Neuron (in vitro differentiated cells): ENCODE measurements at regions not wholly inside any gene's neighbourhood (a gene's known extent, or its start where the extent isn't known, plus 50 kb on each side); places are given as distances from the start of the nearest gene placed in this dataset.
A peak's percentile ranks its signal among the peaks of the same experiment; 100 is the strongest.

ENCODE experiments used
- H2AFZ ChIP-seq: one replicate; pipeline ENCODE4 v1.6.1; 2013; ENCODE audit warnings: low read depth, mild to moderate bottlenecking, inconsistent platforms, low read length, moderate library complexity
- H3K27me3 ChIP-seq: one replicate; pipeline ENCODE4 v1.6.1; 2013; ENCODE audit warnings: low read length; ENCODE audit not compliant: insufficient read depth
- H3K36me3 ChIP-seq: one replicate; pipeline ENCODE4 v1.6.1; 2013; ENCODE audit warnings: low read length; ENCODE audit not compliant: insufficient read depth
- H3K4me1 ChIP-seq: one replicate; pipeline ENCODE4 v1.6.1; 2013; ENCODE audit warnings: low read length; ENCODE audit not compliant: insufficient read depth
- H3K4me3 ChIP-seq: 2 replicates; pipeline ENCODE4 v1.5.1; 2013; ENCODE audit warnings: mild to moderate bottlenecking, low read length, moderate library complexity
- H3K9me3 ChIP-seq: one replicate; pipeline ENCODE4 v1.6.1; 2013; ENCODE audit warnings: low read length

- H2AFZ ChIP-seq: peak overlapping the region; percentile 32
- no peaks in the 10 kb centered on the region for H3K36me3 ChIP-seq
- H3K4me3 ChIP-seq: peak overlapping the region; percentile 18
- H3K27me3 ChIP-seq: no peaks in the 10 kb centered on the region
- no peaks in the 10 kb centered on the region for H3K9me3 ChIP-seq
- peaks cover 8% of the 10 kb centered on the region for H3K4me1 ChIP-seq
Measured at GRCh38 chr1:228968891-228969606, 233.8 kb downstream of the RHOU start.

GRCh38 chr1:228969953-228970800 is 234.9 kb downstream of the RHOU start:
- no peak overlapping the region for H2AFZ ChIP-seq

DNA sequence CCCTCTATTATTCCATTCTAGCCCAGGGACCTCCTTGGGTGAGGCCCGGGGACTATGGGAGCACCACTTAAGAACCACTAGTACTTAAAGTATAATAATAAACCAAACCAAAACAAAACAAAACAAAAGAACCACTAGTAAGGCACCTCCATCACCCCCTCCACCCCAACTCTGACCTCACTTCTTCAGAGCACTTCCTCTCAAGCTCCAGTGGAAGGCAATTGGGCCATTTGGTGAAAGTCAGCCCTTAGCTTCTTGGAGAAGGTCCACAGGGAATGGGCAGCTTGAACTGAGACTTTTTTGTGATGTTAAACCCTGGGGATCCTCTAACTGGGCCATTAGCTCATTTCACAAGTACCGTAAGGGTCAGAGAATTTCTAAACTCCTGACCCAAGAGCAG is 237.3 kb downstream of the RHOU start:
- H3K4me3 ChIP-seq: no peak overlapping the region
- no peaks in the 10 kb centered on the region for H3K27me3 ChIP-seq
- H3K36me3 ChIP-seq: no peaks in the 10 kb centered on the region
- H3K9me3 ChIP-seq: no peaks in the 10 kb centered on the region
- H2AFZ ChIP-seq: no peak overlapping the region
- H3K4me1 ChIP-seq: peaks cover 8% of the 10 kb centered on the region

More at GRCh38 chr1:228969953-228970800, 234.9 kb downstream of the RHOU start:
- Histone ChIP-seq H3K27me3 (no peaks in the 10 kb centered on the region), H3K36me3 (no peaks in the 10 kb centered on the region), H3K9me3 (no peaks in the 10 kb centered on the region), H3K4me1 (peaks cover 8% of the 10 kb centered on the region), H3K4me3 (no peak overlapping the region)

DNA sequence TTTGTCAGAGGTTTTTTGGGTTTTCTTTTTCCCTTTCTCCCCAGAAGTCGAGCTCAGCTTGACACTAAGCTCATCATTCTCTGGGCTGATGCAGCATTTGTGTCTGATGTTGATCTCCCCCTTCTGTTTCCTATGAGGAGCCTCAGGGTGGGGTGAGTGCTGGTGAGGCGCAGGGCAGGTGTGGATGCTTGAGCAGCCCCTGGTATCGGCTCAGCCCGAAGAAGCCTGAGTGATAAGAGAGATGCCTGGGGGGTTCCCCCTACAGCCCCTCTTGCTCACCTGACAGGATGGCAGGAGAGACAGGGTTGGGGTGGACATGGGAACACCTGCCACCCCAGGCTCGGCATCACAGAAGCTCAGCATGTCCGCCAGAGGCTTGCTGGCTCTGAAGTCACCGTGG is 239.0 kb downstream of the RHOU start:
- Histone ChIP-seq H3K4me1 (peaks cover under 1% of the 10 kb centered on the region), H3K4me3 (no peak overlapping the region), H2AFZ (no peak overlapping the region), H3K9me3 (no peaks in the 10 kb centered on the region), H3K36me3 (no peaks in the 10 kb centered on the region), H3K27me3 (no peaks in the 10 kb centered on the region)

DNA sequence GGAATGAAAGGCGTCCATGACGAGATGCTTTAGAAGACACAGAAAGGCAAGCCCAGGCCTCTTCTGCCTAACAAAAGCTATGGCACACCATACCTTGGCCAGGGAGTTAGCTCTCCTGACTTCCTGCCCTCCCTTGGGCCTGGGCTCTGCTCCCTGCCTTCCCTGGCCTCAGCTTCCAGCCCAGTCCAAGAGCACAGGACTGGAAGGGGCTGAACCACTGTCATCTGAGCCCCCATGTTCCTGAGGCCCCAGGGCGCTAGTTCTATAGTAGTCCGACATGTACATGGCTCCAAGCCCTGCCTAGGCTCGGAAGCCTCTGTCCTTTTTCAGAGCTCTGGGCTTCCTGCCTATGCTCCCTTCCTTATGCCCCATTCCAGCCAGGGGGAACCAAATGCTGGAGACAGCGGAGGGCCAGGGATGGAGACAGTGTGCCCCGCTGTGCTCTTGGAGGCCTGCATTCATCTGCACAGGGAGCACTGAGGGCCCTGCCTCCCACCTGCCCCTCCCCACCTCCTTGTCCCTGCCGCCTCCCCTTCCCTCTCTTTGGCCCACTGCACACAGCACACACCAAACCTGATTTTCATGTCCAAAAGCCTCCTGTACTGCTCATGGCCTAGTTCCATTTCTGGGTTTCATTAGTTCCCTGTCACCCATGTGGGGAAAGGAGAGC is 240.1 kb downstream of the RHOU start:
- Histone ChIP-seq H3K4me1 (no peaks in the 10 kb centered on the region), H3K36me3 (no peaks in the 10 kb centered on the region), H2AFZ (no peak overlapping the region), H3K9me3 (no peaks in the 10 kb centered on the region), H3K4me3 (no peak overlapping the region), H3K27me3 (no peaks in the 10 kb centered on the region)

DNA sequence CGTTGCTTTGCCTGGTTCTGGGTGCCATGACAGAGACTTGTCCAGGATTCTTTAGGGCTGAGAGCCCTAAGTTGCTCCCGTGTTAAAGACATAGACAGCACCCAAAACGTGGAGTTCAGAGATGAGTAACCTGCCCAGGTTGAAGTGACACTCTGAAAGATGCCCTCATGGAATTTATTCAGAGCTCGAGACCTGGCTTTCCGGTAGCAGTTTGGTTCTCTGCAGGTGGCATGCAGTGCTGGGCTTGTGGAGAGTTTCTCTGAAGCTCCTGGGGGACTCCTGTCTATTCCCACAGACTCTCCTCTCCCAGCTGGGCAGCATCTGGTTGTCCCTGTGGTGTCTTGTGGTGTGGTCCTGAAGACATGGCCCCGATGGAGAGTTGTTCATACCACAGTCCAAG is 241.0 kb downstream of the RHOU start:
- Histone ChIP-seq H3K27me3 (no peaks in the 10 kb centered on the region), H2AFZ (no peak overlapping the region), H3K9me3 (no peaks in the 10 kb centered on the region), H3K4me1 (no peaks in the 10 kb centered on the region), H3K4me3 (no peak overlapping the region), H3K36me3 (no peaks in the 10 kb centered on the region)

GRCh38 chr1:228977307-228977706 is 242.0 kb downstream of the RHOU start:
- Histone ChIP-seq H3K4me3 (no peak overlapping the region), H3K9me3 (no peaks in the 10 kb centered on the region)

DNA sequence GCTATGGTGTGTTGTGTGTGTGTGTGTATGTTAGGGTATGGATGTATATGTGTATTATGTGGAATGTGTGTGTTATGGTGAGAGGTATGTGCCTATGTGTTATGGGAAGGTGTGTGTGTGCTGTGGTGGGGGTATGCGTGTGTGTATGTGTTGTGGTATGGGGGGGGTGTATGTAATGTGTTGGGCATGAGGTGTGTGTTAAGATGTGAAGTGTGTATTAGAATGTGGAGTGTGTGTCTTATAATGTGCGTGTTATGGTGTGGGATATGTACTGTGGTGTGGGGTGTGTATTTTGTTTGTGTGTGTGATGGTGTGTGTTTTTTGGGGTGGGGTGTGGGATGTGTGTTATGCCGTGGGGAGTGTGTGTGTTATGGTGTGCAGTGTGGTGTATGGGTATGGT is 242.5 kb downstream of the RHOU start:
- Histone ChIP-seq H3K36me3 (no peaks in the 10 kb centered on the region), H2AFZ (no peak overlapping the region), H3K9me3 (no peaks in the 10 kb centered on the region), H3K4me3 (no peak overlapping the region), H3K27me3 (no peaks in the 10 kb centered on the region), H3K4me1 (no peaks in the 10 kb centered on the region)

More at GRCh38 chr1:228977307-228977706, 242.0 kb downstream of the RHOU start:
- no peaks in the 10 kb centered on the region for H3K27me3 ChIP-seq
- no peak overlapping the region for H2AFZ ChIP-seq
- no peaks in the 10 kb centered on the region for H3K4me1 ChIP-seq
- H3K36me3 ChIP-seq: no peaks in the 10 kb centered on the region

- Histone ChIP-seq H3K4me1 (no peaks in the 10 kb centered on the region), H3K27me3 (no peaks in the 10 kb centered on the region), H3K36me3 (no peaks in the 10 kb centered on the region), H3K9me3 (no peaks in the 10 kb centered on the region), H2AFZ (no peak overlapping the region), H3K4me3 (no peak overlapping the region)
Measured at GRCh38 chr1:228978484-228979324, 243.4 kb downstream of the RHOU start.

GRCh38 chr1:228979325-228979699 is 244.0 kb downstream of the RHOU start:
- no peak overlapping the region for H2AFZ ChIP-seq
- no peaks in the 10 kb centered on the region for H3K4me1 ChIP-seq
- H3K9me3 ChIP-seq: no peaks in the 10 kb centered on the region
- H3K27me3 ChIP-seq: no peaks in the 10 kb centered on the region
- no peak overlapping the region for H3K4me3 ChIP-seq
- no peaks in the 10 kb centered on the region for H3K36me3 ChIP-seq

DNA sequence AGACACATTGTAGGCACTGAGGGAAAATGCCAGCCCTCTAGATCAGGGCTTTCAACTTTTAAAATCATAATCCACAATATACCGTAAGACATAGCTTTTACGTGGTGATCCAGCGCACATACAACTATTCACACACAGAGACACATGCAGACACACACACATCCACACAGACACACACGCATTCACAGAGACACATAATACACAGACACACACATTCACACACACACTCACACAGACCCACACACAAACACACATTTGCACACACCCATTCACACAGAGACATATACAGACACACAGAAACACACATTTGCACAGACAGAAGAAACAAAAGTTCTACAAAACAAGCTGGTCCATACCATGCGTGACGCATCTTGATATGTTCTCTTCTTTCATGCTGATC is 244.5 kb downstream of the RHOU start:
- H3K36me3 ChIP-seq: no peaks in the 10 kb centered on the region
- no peaks in the 10 kb centered on the region for H3K9me3 ChIP-seq
- no peak overlapping the region for H3K4me3 ChIP-seq
- H2AFZ ChIP-seq: no peak overlapping the region
- no peaks in the 10 kb centered on the region for H3K27me3 ChIP-seq
- H3K4me1 ChIP-seq: no peaks in the 10 kb centered on the region

GRCh38 chr1:228980232-228980937 is 245.1 kb downstream of the RHOU start:
- Histone ChIP-seq H2AFZ (no peak overlapping the region), H3K4me3 (no peak overlapping the region), H3K9me3 (no peaks in the 10 kb centered on the region)

More at GRCh38 chr1:228980232-228980937, 245.1 kb downstream of the RHOU start:
- Histone ChIP-seq H3K4me1 (no peaks in the 10 kb centered on the region), H3K36me3 (no peaks in the 10 kb centered on the region), H3K27me3 (no peaks in the 10 kb centered on the region)
